SJSA1 (cell line): ENCODE measurements at regions not wholly inside any gene's neighbourhood (a gene's known extent, or its start where the extent isn't known, plus 50 kb on each side); places are given as distances from the start of the nearest gene placed in this dataset.
"Not testable (repeated sequence)": the region's sequence is repeated elsewhere in the genome, so short reads cannot be mapped to it uniquely, and the experiment has no call there.

ENCODE experiments used
- DNase-seq, 2 experiments: peaks; one replicate each; pipeline ENCODE4 v3.0.0-alpha.2; 2015 to 2020; ENCODE audit warnings: low spot score in 2 of 2, low read depth in 1 of 2
- H3K27ac ChIP-seq: fragments of 250-450 bp; sonication (Bioruptor Pico); 2 replicates; pipeline ENCODE4 v1.5.1; 2020; ENCODE audit warnings: mild to moderate bottlenecking, moderate library complexity
- H3K27me3 ChIP-seq: fragments of 250-450 bp; sonication (Bioruptor Pico); replicated peaks from 2 replicates; pipeline ENCODE4 v1.5.1; 2020; ENCODE audit warnings: mild to moderate bottlenecking, moderate library complexity
- H3K36me3 ChIP-seq: fragments of 250-450 bp; sonication (Bioruptor Pico); 2 replicates; pipeline ENCODE4 v1.5.1; 2020; ENCODE audit warnings: mild to moderate bottlenecking
- H3K4me1 ChIP-seq: fragments of 250-450 bp; sonication (Bioruptor Pico); replicated peaks from 2 replicates; pipeline ENCODE4 v1.6.1; 2021; ENCODE audit warnings: mild to moderate bottlenecking
- H3K4me3 ChIP-seq: fragments of 250-450 bp; sonication (Bioruptor Pico); 2 replicates; pipeline ENCODE4 v1.5.1; 2020; ENCODE audit warnings: mild to moderate bottlenecking
- H3K9me3 ChIP-seq: fragments of 250-450 bp; sonication (Bioruptor Pico); replicated peaks from 2 replicates; pipeline ENCODE4 v1.5.1; 2020; ENCODE audit warnings: mild to moderate bottlenecking

- H3K27me3 ChIP-seq, result no peaks in the 10 kb centered on the region
- H3K9me3 ChIP-seq, result no peaks in the 10 kb centered on the region; the same call in 1 of the 2 replicates
- H3K36me3 ChIP-seq, result no peaks in the 10 kb centered on the region
- peaks cover 17% of the 10 kb centered on the region for H3K4me1 ChIP-seq
- no peak for DNase-seq
- no peak overlapping the region for H3K27ac ChIP-seq
- no peak overlapping the region for H3K4me3 ChIP-seq
Measured at GRCh38 chr10:21052072-21052708, 155.1 kb upstream of the NEBL start.

GRCh38 chr10:21049482-21049881 lies 152.4 kb upstream of the NEBL start:
- DNase-seq, result no peak
- peaks cover 24% of the 10 kb centered on the region for H3K4me1 ChIP-seq

GRCh38 chr10:21048068-21048467 lies 151.0 kb upstream of the NEBL start:
- H3K36me3 ChIP-seq, result no peaks in the 10 kb centered on the region
- no peaks in the 10 kb centered on the region for H3K27me3 ChIP-seq
- H3K27ac ChIP-seq, result peak overlapping the region; percentile 83
- DNase-seq, result peak; percentile 86 to 91
- H3K4me1 ChIP-seq, result peaks cover 24% of the 10 kb centered on the region
- no peaks in the 10 kb centered on the region; the same call in 1 of the 2 replicates for H3K9me3 ChIP-seq
- H3K4me3 ChIP-seq, result no peak overlapping the region

More at GRCh38 chr10:21049482-21049881, 152.4 kb upstream of the NEBL start:
- no peaks in the 10 kb centered on the region for H3K27me3 ChIP-seq
- no peak overlapping the region for H3K27ac ChIP-seq
- no peak overlapping the region for H3K4me3 ChIP-seq
- no peaks in the 10 kb centered on the region for H3K36me3 ChIP-seq
- no peaks in the 10 kb centered on the region; the same call in 1 of the 2 replicates for H3K9me3 ChIP-seq

- no peaks in the 10 kb centered on the region for H3K27me3 ChIP-seq
- no peaks in the 10 kb centered on the region for H3K36me3 ChIP-seq
- H3K4me1 ChIP-seq, result peaks cover 24% of the 10 kb centered on the region
- no peaks in the 10 kb centered on the region; the same call in 1 of the 2 replicates for H3K9me3 ChIP-seq
- peak overlapping the region; percentile 83 for H3K27ac ChIP-seq
- DNase-seq, result peak in 1 of 2 experiments; percentile 60
- H3K4me3 ChIP-seq, result no peak overlapping the region
Measured at GRCh38 chr10:21047511-21047910, 150.4 kb upstream of the NEBL start.

GRCh38 chr10:21047096-21047495 lies 150.0 kb upstream of the NEBL start:
- no peak for DNase-seq
- peaks cover 24% of the 10 kb centered on the region for H3K4me1 ChIP-seq
- H3K27me3 ChIP-seq, result no peaks in the 10 kb centered on the region
- no peaks in the 10 kb centered on the region for H3K36me3 ChIP-seq
- no peak overlapping the region for H3K4me3 ChIP-seq
- no peaks in the 10 kb centered on the region; the same call in 1 of the 2 replicates for H3K9me3 ChIP-seq
- H3K27ac ChIP-seq, result peak overlapping the region; percentile 83

GRCh38 chr10:21043044-21043443 lies 145.9 kb upstream of the NEBL start:
- Histone ChIP-seq H3K4me3 (no peak overlapping the region), H3K9me3 (no peaks in the 10 kb centered on the region; the same call in 1 of the 2 replicates), H3K36me3 (no peaks in the 10 kb centered on the region), H3K27me3 (no peaks in the 10 kb centered on the region), H3K4me1 (peaks cover 15% of the 10 kb centered on the region), H3K27ac (no peak overlapping the region)
- DNase-seq, result no peak

- DNase-seq, result no peak
- Histone ChIP-seq H3K4me1 (peaks cover 10% of the 10 kb centered on the region), H3K9me3 (no peaks in the 10 kb centered on the region; the same call in 1 of the 2 replicates), H3K27ac (no peak overlapping the region), H3K36me3 (no peaks in the 10 kb centered on the region), H3K4me3 (no peak overlapping the region), H3K27me3 (no peaks in the 10 kb centered on the region)
Measured at GRCh38 chr10:21042536-21042935, 145.4 kb upstream of the NEBL start.

- Histone ChIP-seq H3K4me1 (peaks cover 4% of the 10 kb centered on the region), H3K36me3 (no peaks in the 10 kb centered on the region), H3K27me3 (no peaks in the 10 kb centered on the region), H3K27ac (no peak overlapping the region), H3K9me3 (no peaks in the 10 kb centered on the region), H3K4me3 (no peak overlapping the region)
- DNase-seq, result no peak
Measured at GRCh38 chr10:21041763-21042458, 144.8 kb upstream of the NEBL start.

- DNase-seq, result no peak
- H3K4me1 ChIP-seq, result no peaks in the 10 kb centered on the region
- no peaks in the 10 kb centered on the region for H3K9me3 ChIP-seq
- H3K4me3 ChIP-seq, result no peak overlapping the region
- no peaks in the 10 kb centered on the region for H3K36me3 ChIP-seq
- H3K27me3 ChIP-seq, result no peaks in the 10 kb centered on the region
- no peak overlapping the region for H3K27ac ChIP-seq
Measured at GRCh38 chr10:21039721-21040120, 142.6 kb upstream of the NEBL start.

- Histone ChIP-seq H3K9me3 (no peaks in the 10 kb centered on the region), H3K27ac (no peak overlapping the region), H3K27me3 (no peaks in the 10 kb centered on the region), H3K36me3 (no peaks in the 10 kb centered on the region), H3K4me3 (no peak overlapping the region), H3K4me1 (no peaks in the 10 kb centered on the region)
- DNase-seq, result no peak
Measured at GRCh38 chr10:21036757-21037156, 139.6 kb upstream of the NEBL start.

GRCh38 chr10:21034770-21035169 lies 137.7 kb upstream of the NEBL start:
- H3K4me3 ChIP-seq, H3K4me1 ChIP-seq, H3K36me3 ChIP-seq, H3K27me3 ChIP-seq, H3K9me3 ChIP-seq, H3K27ac ChIP-seq, DNase-seq: not testable (repeated sequence)

GRCh38 chr10:21034241-21034640 lies 137.1 kb upstream of the NEBL start:
- H3K4me3 ChIP-seq, result no peak overlapping the region
- H3K27me3 ChIP-seq, result no peaks in the 10 kb centered on the region
- no peaks in the 10 kb centered on the region for H3K4me1 ChIP-seq
- H3K27ac ChIP-seq, result no peak overlapping the region
- H3K36me3 ChIP-seq, result no peaks in the 10 kb centered on the region
- H3K9me3 ChIP-seq, result 0 out of 2 replicates have a peak, but pooled peaks cover 3% of the 10 kb centered on the region
- no peak for DNase-seq

GRCh38 chr10:21032587-21033319 lies 135.6 kb upstream of the NEBL start:
- no peaks in the 10 kb centered on the region for H3K4me1 ChIP-seq
- no peak overlapping the region for H3K27ac ChIP-seq
- DNase-seq, result no peak
- no peaks in the 10 kb centered on the region for H3K36me3 ChIP-seq
- H3K9me3 ChIP-seq, result 0 out of 2 replicates have a peak, but pooled peaks cover 3% of the 10 kb centered on the region
- H3K27me3 ChIP-seq, result no peaks in the 10 kb centered on the region
- H3K4me3 ChIP-seq, result no peak overlapping the region
